ENCODE measurements at regions not wholly inside any gene's neighbourhood (a gene's known extent, or its start where the extent isn't known, plus 50 kb on each side); places are given as distances from the start of the nearest gene placed in this dataset.

GRCh38 chr1:119204961-119205357, 64.5 kb upstream of the WARS2 start:
- Mint-ChIP-seq H3K4me1 (no peaks in the 10 kb centered on the region), H3K36me3 (ENCODE audit: low read depth) (no peaks in the 10 kb centered on the region; the same call in 2 of the 3 replicates), H3K4me3 (no peak overlapping the region), H3K27ac (no peak overlapping the region), H3K9me3 (peaks cover 7% of the 10 kb centered on the region; the same call in 1 of the 3 replicates), H3K27me3 (ENCODE audit: insufficient read depth, low read depth, poor library complexity) (no peaks in the 10 kb centered on the region)
- ATAC-seq (no peak), DNase-seq (ENCODE audit: low spot score) (no peak)
- Histone ChIP-seq H2AFZ (no peak overlapping the region), H3K79me2 (replicated peaks; ENCODE audit: insufficient read depth) (no peaks in the 10 kb centered on the region), H3K27ac (ENCODE audit: low read depth) (no peak overlapping the region), H4K20me1 (replicated peaks; ENCODE audit: insufficient read depth) (no peaks in the 10 kb centered on the region), H3K36me3 (ENCODE audit: insufficient read depth) (no peaks in the 10 kb centered on the region), H3F3A (replicated peaks; ENCODE audit: low read depth) (no peaks in the 10 kb centered on the region), H3K4me3 (no peak overlapping the region), H3K4me1 (ENCODE audit: insufficient read depth) (no peaks in the 10 kb centered on the region), H3K27me3 (ENCODE audit: insufficient read depth) (no peaks in the 10 kb centered on the region), H3K9me2 (ENCODE audit: insufficient read depth) (peaks cover 6% of the 10 kb centered on the region), H3K4me2 (no peak overlapping the region)
- TF ChIP-seq ZNF331 (CRISPR knock-in tag; IDR thresholded peaks at IDR 0.05; ENCODE audit: low read depth), result no peak
- no peak for TF ChIP-seq JUNB (IDR thresholded peaks at IDR 0.05; ENCODE audit: unreplicated experiment)
- TF ChIP-seq NANOG (IDR thresholded peaks at IDR 0.05; ENCODE audit: borderline replicate concordance), result no peak
- no peak for TF ChIP-seq ZNF114 (CRISPR knock-in tag; IDR thresholded peaks at IDR 0.05)
- TF ChIP-seq EZH2phosphoT487 (IDR thresholded peaks at IDR 0.05; ENCODE audit: unreplicated experiment), result no peak
- TF ChIP-seq, protein P1, sequence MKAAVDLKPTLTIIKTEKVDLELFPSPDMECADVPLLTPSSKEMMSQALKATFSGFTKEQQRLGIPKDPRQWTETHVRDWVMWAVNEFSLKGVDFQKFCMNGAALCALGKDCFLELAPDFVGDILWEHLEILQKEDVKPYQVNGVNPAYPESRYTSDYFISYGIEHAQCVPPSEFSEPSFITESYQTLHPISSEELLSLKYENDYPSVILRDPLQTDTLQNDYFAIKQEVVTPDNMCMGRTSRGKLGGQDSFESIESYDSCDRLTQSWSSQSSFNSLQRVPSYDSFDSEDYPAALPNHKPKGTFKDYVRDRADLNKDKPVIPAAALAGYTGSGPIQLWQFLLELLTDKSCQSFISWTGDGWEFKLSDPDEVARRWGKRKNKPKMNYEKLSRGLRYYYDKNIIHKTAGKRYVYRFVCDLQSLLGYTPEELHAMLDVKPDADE (IDR thresholded peaks at IDR 0.05), result no peak
- TF ChIP-seq EZH2 (IDR thresholded peaks at IDR 0.05; ENCODE audit: low read depth, unreplicated experiment), result no peak
- no peak for TF ChIP-seq ZNF462 (CRISPR knock-in tag; IDR thresholded peaks at IDR 0.05)
- TF ChIP-seq, protein P2, sequence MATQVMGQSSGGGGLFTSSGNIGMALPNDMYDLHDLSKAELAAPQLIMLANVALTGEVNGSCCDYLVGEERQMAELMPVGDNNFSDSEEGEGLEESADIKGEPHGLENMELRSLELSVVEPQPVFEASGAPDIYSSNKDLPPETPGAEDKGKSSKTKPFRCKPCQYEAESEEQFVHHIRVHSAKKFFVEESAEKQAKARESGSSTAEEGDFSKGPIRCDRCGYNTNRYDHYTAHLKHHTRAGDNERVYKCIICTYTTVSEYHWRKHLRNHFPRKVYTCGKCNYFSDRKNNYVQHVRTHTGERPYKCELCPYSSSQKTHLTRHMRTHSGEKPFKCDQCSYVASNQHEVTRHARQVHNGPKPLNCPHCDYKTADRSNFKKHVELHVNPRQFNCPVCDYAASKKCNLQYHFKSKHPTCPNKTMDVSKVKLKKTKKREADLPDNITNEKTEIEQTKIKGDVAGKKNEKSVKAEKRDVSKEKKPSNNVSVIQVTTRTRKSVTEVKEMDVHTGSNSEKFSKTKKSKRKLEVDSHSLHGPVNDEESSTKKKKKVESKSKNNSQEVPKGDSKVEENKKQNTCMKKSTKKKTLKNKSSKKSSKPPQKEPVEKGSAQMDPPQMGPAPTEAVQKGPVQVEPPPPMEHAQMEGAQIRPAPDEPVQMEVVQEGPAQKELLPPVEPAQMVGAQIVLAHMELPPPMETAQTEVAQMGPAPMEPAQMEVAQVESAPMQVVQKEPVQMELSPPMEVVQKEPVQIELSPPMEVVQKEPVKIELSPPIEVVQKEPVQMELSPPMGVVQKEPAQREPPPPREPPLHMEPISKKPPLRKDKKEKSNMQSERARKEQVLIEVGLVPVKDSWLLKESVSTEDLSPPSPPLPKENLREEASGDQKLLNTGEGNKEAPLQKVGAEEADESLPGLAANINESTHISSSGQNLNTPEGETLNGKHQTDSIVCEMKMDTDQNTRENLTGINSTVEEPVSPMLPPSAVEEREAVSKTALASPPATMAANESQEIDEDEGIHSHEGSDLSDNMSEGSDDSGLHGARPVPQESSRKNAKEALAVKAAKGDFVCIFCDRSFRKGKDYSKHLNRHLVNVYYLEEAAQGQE (IDR thresholded peaks at IDR 0.05; ENCODE audit: unreplicated experiment), result no peak
- TF ChIP-seq, protein P3, sequence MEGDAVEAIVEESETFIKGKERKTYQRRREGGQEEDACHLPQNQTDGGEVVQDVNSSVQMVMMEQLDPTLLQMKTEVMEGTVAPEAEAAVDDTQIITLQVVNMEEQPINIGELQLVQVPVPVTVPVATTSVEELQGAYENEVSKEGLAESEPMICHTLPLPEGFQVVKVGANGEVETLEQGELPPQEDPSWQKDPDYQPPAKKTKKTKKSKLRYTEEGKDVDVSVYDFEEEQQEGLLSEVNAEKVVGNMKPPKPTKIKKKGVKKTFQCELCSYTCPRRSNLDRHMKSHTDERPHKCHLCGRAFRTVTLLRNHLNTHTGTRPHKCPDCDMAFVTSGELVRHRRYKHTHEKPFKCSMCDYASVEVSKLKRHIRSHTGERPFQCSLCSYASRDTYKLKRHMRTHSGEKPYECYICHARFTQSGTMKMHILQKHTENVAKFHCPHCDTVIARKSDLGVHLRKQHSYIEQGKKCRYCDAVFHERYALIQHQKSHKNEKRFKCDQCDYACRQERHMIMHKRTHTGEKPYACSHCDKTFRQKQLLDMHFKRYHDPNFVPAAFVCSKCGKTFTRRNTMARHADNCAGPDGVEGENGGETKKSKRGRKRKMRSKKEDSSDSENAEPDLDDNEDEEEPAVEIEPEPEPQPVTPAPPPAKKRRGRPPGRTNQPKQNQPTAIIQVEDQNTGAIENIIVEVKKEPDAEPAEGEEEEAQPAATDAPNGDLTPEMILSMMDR (conservative IDR thresholded peaks at IDR 0.05; ENCODE audit: low read depth in 2 of 2), result no peak
- no peak for TF ChIP-seq STAT1 (IDR thresholded peaks at IDR 0.05; ENCODE audit: unreplicated experiment)
- TF ChIP-seq CREB1 (CRISPR knock-in tag; IDR thresholded peaks at IDR 0.05; ENCODE audit: low read depth), result no peak
- TF ChIP-seq POLR2AphosphoS5 (IDR thresholded peaks at IDR 0.05; ENCODE audit: low read depth), result no peak

Data from GM23338 (cell line).